HG03520 (cell line): ENCODE measurements at regions not wholly inside any gene's neighbourhood (a gene's known extent, or its start where the extent isn't known, plus 50 kb on each side); places are given as distances from the start of the nearest gene placed in this dataset.

Experiments
- ATAC-seq: cut with Tn5 transposase; IDR thresholded peaks from one replicate; pipeline ENCODE4 v1.9.1; 2021; ENCODE audit warnings: mild to moderate bottlenecking, moderate library complexity; ENCODE audit not compliant: unreplicated experiment

DNA sequence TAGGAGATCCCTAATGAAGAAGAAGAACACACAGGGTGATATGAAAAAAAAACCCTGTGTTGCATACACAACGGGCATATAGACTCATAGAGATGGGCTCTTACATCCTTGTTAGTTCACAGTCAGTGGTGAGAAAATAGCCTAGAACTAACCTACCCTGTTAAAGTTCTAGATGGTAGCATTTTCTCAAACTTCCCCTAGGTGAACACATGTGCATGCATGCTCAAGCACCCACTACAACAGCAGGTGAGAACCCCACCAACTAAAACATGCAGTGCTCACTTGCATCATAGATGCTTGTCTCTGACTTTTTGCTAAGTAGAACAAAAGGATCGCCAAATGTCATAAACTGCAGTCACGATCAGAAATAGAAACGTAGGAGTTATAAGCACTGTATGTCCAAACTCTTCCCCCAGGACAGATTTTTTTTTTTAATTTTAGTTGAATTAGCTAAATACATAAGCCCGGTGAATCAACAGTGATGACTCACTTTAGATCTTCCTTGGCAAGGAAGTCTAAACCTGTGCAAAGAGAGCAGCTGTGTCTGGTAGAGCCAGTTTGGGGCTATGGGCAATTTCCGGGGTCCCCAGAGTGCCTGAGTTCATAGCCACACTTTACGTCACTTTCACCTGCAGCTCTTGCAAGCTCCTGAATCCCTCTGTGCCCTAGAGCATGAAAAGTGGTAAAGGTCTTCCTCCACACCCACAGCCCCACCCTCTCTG is 96.2 kb upstream of the SEMA6D start:
- ATAC-seq: no peak

DNA sequence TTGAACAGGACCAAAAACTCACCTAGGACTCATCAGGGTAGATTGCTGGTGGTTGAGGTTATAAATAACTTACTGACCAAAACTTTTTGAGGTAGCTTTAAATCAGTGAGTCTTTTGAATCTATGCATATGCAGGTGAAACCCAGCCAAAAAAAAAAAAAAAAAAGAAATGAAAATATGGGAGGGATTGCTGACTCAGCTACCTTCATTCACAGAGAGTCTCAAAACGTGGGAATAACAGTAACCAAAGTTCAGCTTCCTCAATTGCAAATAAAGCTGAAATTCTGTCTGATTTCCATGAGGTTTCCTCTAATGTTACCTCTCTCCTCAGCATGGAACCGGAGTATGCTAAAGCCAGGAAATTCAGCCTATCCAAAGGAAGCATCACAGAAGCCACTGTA is 95.2 kb upstream of the SEMA6D start:
- no peak for ATAC-seq

GRCh38 chr15:47624503-47624902 is 92.8 kb upstream of the SEMA6D start:
- no peak for ATAC-seq

DNA sequence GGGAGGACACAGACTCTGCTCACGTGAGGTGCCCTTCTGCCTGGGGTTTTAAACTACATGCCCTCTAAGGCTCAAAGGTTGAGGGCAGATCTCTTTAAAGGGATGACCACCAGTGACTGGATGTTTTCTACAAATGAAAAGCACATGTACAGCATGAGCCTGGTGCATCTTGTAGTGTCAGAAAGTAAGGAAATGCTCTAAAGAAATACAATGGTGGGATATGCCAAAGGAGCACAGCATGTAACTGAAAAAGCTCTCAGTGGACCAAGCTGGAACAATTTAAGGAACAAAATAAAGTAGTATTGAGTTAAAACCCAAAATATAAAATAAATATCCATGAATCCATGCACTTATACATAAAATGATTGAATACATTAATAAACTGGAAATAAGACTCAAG is 78.3 kb upstream of the SEMA6D start:
- no peak for ATAC-seq

DNA sequence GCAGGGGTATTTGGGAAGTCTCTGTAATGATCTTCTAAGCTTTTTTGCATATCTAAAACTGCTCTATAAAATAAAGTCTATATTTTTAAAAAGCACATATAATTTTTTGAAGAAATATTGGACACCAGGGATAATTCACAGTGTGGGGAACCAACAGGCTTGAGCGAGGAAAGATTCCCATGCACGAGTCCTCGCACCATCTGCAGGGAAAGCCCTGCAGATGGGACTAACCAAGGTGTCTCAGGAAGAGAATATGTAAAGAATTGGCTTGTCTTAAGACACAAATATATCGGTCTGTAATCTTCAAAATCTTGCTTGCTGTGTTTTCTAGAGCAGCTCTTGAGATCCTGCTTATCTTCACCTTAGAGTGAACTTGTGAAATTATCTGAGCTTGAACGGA is 77.2 kb upstream of the SEMA6D start:
- no peak for ATAC-seq

DNA sequence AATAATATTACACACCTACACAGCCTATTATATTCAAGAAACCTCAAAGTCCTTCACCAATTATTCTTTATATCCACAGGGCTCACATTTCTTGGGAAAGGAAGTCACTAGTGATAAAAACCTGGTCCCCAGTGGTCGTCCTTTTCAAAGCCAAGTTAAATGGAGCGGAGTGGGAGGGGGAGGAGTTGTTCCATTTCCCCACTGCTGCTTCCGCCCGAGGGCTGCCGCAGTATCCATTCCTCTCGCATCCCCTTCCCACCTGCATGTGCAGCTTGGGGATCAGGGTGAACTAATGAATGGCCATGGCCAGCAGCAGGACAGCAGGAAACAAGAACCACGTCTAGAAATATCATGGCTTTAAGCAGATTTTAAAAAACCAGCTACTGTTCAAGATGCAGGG is 76.4 kb upstream of the SEMA6D start:
- ATAC-seq: no peak

DNA sequence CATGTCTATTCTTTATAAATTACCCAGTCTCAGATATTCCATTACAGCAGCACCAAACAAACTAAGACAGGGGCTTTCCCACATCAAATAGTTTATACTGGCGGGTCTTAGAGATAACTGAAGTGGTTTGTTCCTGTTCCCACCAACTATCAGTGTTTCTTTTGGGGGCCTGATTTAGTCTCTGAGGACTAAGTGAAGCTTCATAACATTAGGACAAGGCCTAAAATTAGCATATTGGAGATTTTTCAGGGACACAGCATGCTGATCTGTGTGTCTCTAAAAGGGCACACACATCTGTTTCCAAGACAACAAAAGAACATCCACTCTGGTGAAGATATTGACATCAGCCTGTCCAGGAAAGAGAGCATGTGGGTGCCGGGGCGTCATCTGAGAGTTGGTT is 72.6 kb upstream of the SEMA6D start:
- ATAC-seq: no peak

DNA sequence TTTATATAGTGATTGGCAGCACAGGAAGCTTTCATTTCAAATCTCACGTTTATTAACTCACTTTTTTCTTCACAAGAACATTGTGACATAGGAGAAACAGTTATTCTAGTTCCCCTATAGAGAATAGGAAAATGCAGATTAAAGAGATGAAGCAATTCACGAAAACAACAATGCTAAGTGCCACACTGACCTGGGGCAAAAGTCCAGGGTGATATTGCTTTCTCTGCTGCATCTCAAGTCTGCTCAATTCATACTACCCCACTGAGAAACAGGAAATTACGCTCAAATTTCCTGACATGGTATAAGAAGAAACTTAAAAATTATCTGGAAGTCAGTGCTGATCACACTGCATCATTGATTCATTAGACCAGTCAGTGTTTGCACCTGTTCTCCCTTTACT is 66.7 kb upstream of the SEMA6D start:
- no peak for ATAC-seq

GRCh38 chr15:47652328-47652727 is 65.0 kb upstream of the SEMA6D start:
- no peak for ATAC-seq

- no peak for ATAC-seq
These were observed 64.5 kb upstream of the SEMA6D start for GRCh38 chr15:47652844-47653243.

DNA sequence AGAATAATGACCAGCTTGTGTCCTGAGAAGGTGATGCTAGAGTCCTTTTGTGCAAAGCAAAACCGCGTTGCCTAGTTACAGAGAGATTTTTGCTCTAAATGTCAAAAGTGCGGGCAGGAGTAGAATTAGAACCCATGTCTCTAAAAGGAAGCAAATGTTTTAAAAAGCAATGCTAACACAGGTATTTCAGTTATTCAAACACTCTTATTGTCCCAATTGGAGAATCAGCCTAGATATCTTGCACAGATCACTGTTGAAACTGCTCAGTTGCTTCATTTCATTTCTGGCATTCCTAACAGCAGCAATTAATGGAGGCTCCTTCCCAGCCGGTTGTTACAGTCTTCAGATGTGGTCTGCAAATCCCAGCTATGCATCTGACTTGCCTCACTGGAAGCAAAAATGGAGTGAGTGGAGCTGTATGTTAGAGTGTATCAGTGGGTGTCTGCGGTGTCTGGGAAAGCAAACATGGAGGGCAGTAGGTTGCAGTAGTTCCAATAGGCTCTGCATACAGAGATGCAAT is 55.6 kb upstream of the SEMA6D start:
- no peak for ATAC-seq

DNA sequence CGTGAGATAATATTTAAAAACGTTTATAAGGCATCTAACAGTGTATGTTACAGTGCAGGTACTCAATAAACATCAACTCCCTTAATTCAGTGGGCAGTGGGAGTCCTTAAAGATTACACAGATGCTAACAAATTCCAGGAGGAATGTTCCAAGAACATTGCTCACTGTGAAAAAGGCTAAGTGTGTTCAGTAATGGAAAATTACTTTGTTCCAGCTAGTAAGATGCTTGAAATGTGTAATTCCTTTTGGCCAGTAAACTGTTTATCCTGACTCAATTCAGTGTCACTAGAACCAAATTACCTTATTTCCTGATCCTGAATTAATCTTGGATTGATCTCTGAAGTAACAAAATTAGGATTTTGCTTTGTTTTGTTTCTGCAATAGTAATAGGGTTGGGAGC is 54.2 kb upstream of the SEMA6D start:
- no peak for ATAC-seq
